ENCODE measurements at regions not wholly inside any gene's neighbourhood (a gene's known extent, or its start where the extent isn't known, plus 50 kb on each side); places are given as distances from the start of the nearest gene placed in this dataset.
"Not testable (repeated sequence)": the region's sequence is repeated elsewhere in the genome, so short reads cannot be mapped to it uniquely, and the experiment has no call there.

- TF ChIP-seq ARNTL (CRISPR knock-in tag; IDR thresholded peaks at IDR 0.05; ENCODE audit: borderline replicate concordance, low read depth) = no peak
- TF ChIP-seq OSR1 (CRISPR knock-in tag; IDR thresholded peaks at IDR 0.05) = no peak
- TF ChIP-seq GLIS3 (CRISPR knock-in tag; IDR thresholded peaks at IDR 0.05) = no peak
- TF ChIP-seq TCF4 (CRISPR knock-in tag; IDR thresholded peaks at IDR 0.05; ENCODE audit: borderline replicate concordance) = no peak
- TF ChIP-seq ZC3H10 (CRISPR knock-in tag; IDR thresholded peaks at IDR 0.05) = no peak
- no peak for TF ChIP-seq ZNF8 (CRISPR knock-in tag; IDR thresholded peaks at IDR 0.05)
- no peak for TF ChIP-seq ZNF70 (CRISPR knock-in tag; IDR thresholded peaks at IDR 0.05)
- TF ChIP-seq ZFP3 (CRISPR knock-in tag; IDR thresholded peaks at IDR 0.05) = no peak
- TF ChIP-seq, protein P1, sequence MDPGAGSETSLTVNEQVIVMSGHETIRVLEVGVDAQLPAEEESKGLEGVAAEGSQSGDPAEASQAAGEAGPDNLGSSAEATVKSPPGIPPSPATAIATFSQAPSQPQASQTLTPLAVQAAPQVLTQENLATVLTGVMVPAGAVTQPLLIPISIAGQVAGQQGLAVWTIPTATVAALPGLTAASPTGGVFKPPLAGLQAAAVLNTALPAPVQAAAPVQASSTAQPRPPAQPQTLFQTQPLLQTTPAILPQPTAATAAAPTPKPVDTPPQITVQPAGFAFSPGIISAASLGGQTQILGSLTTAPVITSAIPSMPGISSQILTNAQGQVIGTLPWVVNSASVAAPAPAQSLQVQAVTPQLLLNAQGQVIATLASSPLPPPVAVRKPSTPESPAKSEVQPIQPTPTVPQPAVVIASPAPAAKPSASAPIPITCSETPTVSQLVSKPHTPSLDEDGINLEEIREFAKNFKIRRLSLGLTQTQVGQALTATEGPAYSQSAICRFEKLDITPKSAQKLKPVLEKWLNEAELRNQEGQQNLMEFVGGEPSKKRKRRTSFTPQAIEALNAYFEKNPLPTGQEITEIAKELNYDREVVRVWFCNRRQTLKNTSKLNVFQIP (CRISPR knock-in tag; IDR thresholded peaks at IDR 0.05; ENCODE audit: borderline replicate concordance, low read depth) = no peak
- no peak for TF ChIP-seq SNAI2 (CRISPR knock-in tag; IDR thresholded peaks at IDR 0.05)
- TF ChIP-seq CREB5 (CRISPR knock-in tag; IDR thresholded peaks at IDR 0.05; ENCODE audit: low read depth) = no peak
- no peak for TF ChIP-seq TOX (CRISPR knock-in tag; IDR thresholded peaks at IDR 0.05; ENCODE audit: borderline replicate concordance)
- TF ChIP-seq, protein P2, sequence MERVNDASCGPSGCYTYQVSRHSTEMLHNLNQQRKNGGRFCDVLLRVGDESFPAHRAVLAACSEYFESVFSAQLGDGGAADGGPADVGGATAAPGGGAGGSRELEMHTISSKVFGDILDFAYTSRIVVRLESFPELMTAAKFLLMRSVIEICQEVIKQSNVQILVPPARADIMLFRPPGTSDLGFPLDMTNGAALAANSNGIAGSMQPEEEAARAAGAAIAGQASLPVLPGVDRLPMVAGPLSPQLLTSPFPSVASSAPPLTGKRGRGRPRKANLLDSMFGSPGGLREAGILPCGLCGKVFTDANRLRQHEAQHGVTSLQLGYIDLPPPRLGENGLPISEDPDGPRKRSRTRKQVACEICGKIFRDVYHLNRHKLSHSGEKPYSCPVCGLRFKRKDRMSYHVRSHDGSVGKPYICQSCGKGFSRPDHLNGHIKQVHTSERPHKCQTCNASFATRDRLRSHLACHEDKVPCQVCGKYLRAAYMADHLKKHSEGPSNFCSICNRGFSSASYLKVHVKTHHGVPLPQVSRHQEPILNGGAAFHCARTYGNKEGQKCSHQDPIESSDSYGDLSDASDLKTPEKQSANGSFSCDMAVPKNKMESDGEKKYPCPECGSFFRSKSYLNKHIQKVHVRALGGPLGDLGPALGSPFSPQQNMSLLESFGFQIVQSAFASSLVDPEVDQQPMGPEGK (CRISPR knock-in tag; IDR thresholded peaks at IDR 0.05; ENCODE audit: borderline replicate concordance) = no peak
- TF ChIP-seq CSDC2 (CRISPR knock-in tag; IDR thresholded peaks at IDR 0.05) = no peak
- no peak for TF ChIP-seq CSRNP3 (CRISPR knock-in tag; IDR thresholded peaks at IDR 0.05)
- TF ChIP-seq RARB (CRISPR knock-in tag; IDR thresholded peaks at IDR 0.05) = no peak
- no peak for TF ChIP-seq PPARA (CRISPR knock-in tag; IDR thresholded peaks at IDR 0.05; ENCODE audit: borderline replicate concordance)
- no peak for TF ChIP-seq BACH2 (CRISPR knock-in tag; IDR thresholded peaks at IDR 0.05; ENCODE audit: borderline replicate concordance)
- no peak for TF ChIP-seq ESRRG (CRISPR knock-in tag; IDR thresholded peaks at IDR 0.05)
- TF ChIP-seq ISL1 (CRISPR knock-in tag; IDR thresholded peaks at IDR 0.05) = no peak
- ATAC-seq = no peak
These were observed 496.3 kb downstream of the TFAP2B start for GRCh38 chr6:51314965-51315364.

GRCh38 chr6:51318674-51319073, 500.0 kb downstream of the TFAP2B start:
- TF ChIP-seq ISL1 (CRISPR knock-in tag; IDR thresholded peaks at IDR 0.05) (no peak), CSRNP3 (CRISPR knock-in tag; IDR thresholded peaks at IDR 0.05) (no peak), SNAI2 (CRISPR knock-in tag; IDR thresholded peaks at IDR 0.05) (no peak), RARB (CRISPR knock-in tag; IDR thresholded peaks at IDR 0.05) (no peak), PPARA (CRISPR knock-in tag; IDR thresholded peaks at IDR 0.05; ENCODE audit: borderline replicate concordance) (no peak), ZNF70 (CRISPR knock-in tag; IDR thresholded peaks at IDR 0.05) (no peak), TCF4 (CRISPR knock-in tag; IDR thresholded peaks at IDR 0.05; ENCODE audit: borderline replicate concordance) (no peak), ARNTL (CRISPR knock-in tag; IDR thresholded peaks at IDR 0.05; ENCODE audit: borderline replicate concordance, low read depth) (no peak), OSR1 (CRISPR knock-in tag; IDR thresholded peaks at IDR 0.05) (no peak), BACH2 (CRISPR knock-in tag; IDR thresholded peaks at IDR 0.05; ENCODE audit: borderline replicate concordance) (no peak), TOX (CRISPR knock-in tag; IDR thresholded peaks at IDR 0.05; ENCODE audit: borderline replicate concordance) (no peak), ZFP3 (CRISPR knock-in tag; IDR thresholded peaks at IDR 0.05) (no peak), ZNF8 (CRISPR knock-in tag; IDR thresholded peaks at IDR 0.05) (no peak), ESRRG (CRISPR knock-in tag; IDR thresholded peaks at IDR 0.05) (no peak), ZC3H10 (CRISPR knock-in tag; IDR thresholded peaks at IDR 0.05) (no peak), GLIS3 (CRISPR knock-in tag; IDR thresholded peaks at IDR 0.05) (no peak)
- TF ChIP-seq, protein P2 (CRISPR knock-in tag; IDR thresholded peaks at IDR 0.05; ENCODE audit: borderline replicate concordance) = no peak
- TF ChIP-seq, protein P3, sequence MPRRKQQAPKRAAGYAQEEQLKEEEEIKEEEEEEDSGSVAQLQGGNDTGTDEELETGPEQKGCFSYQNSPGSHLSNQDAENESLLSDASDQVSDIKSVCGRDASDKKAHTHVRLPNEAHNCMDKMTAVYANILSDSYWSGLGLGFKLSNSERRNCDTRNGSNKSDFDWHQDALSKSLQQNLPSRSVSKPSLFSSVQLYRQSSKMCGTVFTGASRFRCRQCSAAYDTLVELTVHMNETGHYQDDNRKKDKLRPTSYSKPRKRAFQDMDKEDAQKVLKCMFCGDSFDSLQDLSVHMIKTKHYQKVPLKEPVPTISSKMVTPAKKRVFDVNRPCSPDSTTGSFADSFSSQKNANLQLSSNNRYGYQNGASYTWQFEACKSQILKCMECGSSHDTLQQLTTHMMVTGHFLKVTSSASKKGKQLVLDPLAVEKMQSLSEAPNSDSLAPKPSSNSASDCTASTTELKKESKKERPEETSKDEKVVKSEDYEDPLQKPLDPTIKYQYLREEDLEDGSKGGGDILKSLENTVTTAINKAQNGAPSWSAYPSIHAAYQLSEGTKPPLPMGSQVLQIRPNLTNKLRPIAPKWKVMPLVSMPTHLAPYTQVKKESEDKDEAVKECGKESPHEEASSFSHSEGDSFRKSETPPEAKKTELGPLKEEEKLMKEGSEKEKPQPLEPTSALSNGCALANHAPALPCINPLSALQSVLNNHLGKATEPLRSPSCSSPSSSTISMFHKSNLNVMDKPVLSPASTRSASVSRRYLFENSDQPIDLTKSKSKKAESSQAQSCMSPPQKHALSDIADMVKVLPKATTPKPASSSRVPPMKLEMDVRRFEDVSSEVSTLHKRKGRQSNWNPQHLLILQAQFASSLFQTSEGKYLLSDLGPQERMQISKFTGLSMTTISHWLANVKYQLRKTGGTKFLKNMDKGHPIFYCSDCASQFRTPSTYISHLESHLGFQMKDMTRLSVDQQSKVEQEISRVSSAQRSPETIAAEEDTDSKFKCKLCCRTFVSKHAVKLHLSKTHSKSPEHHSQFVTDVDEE (CRISPR knock-in tag; IDR thresholded peaks at IDR 0.05) = no peak
- TF ChIP-seq, protein P1 (CRISPR knock-in tag; IDR thresholded peaks at IDR 0.05; ENCODE audit: borderline replicate concordance, low read depth) = no peak
- ATAC-seq = no peak

GRCh38 chr6:51321477-51321876, 502.8 kb downstream of the TFAP2B start:
- ATAC-seq = not testable (repeated sequence)

Measured in SK-N-SH treated with all-trans-retinoic acid at 6 μM for 48 hours (cell line).